Inflammatory macrophage treated with lipopolysaccharide for 1 hour (primary cell): ENCODE measurements at regions not wholly inside any gene's neighbourhood (a gene's known extent, or its start where the extent isn't known, plus 50 kb on each side); places are given as distances from the start of the nearest gene placed in this dataset.

Source experiments
- DNase-seq, 2 donors: peaks; one replicate each; pipeline ENCODE4 v3.0.0-alpha.2; 2020 to 2022

DNA sequence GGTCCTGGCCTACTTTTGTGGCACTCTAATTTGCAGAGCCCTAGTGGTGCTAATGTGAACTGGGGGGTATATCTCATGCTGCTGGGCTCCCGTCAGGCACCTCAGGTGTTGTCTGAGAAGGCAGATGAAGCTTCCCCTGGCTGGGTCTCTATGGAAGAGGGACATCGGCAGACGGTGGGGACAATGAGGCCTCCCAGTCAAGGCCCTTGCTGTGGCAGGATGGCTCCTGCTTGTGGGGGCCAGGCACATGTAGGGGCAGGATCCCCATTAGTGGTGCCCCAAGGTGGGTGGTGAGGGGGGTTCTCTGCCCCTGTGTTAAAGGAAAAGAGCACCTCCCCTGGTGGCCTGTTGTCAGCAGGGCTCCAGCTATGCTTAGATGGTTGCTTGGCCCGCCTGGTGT, 192.8 kb upstream of the S1PR3 start:
- DNase-seq = no peak

DNA sequence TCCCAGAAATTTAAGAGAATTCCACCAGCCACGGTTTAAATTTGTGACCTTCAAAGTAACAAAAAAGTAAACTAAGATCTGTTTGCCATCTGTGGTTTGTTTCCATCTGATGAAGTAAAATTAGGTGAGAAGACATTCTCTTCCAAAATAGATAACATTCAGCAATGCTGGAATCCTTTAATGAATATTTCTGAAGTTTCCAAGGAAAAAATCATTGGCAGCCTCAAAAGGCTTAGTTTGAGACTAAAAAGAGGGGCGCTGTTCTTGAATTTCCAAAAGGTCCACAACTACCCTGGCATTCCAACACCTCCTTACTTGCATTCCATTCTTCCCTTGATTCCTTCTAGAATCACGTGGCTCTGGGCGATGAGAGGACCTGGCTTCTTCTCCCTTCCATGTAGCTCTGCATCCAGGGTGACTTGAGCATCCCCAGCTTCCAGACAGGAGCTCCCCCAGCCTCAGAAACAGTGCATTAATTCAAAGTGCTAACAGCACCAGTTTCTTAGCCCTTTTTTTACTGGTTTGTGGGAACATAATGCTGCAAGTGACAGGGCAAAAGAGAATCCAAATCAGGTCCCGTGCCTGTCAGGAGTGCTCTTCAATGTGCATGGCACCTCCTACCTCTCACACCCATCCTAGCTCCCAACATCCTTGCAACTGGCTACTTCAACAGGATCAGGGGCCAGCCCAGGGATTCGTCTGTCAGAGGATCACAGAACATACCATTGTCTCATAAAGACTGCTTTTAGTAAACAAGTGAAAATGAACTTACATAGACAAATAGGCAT, 191.5 kb upstream of the S1PR3 start:
- DNase-seq = no peak

DNA sequence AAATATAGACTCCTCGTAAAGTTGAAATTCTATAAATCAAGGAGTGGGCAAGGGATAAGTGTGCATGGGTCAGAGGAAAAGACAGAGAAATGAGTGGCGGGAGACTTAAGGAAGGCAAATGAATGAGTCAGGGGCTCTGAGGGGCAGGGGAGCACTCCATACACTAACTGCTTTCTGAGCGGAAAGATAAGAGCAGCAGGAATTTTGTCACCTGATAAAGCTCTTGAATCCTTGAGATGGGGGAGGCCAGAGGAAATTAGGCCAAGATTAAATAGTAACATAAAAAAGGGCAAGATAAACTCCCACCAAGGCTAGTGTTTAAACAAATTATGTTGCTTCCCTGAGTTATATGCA, 191.0 kb upstream of the S1PR3 start:
- no peak for DNase-seq

DNA sequence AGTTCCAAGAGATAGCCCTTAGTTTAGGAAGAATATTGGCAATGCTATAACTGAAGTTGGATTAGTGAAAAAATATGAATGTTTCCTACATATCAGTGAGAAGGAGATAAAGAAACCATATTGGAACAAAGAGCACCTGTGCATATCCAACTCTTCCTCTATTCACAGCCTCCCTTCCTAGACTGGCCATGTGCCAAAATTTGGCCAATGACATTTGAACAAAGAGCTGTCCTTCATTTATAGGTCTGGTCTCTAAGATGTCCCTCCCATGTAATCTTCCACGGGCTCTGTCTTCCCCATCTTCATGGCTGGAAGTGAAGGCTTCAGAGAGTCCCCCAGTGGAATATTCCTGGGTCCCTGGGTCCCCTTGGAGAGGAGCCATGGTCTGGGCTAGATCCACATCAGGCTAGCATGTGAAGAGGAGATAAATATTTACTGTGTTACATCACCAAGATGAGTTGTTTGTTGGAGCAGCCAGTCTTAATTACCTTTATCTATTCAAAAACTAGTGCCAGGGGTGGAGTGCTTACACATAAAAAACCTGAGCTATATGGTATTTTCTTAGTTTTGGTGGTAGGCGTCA, 190.0 kb upstream of the S1PR3 start:
- no peak for DNase-seq

DNA sequence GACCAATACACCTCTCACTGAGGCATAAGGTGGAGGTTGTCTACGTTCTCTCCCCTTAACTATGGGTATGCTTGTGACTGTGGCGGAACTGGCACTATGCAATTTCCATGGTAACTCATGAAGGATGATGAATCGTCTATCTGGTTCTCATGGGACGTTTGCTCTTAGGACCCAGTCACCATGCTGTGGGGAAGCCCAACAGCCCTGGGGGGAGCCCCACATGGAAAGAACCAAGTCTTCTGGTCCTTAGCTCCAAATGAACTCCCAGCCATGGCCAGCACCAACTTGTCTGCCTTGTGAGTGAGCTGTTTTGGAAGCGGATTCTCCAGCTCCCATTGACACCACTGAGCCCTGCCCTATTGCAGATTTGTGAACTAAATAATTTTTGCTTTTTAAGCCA, 188.7 kb upstream of the S1PR3 start:
- no peak for DNase-seq

- no peak for DNase-seq
Measured at GRCh38 chr9:88803546-88804253, 187.6 kb upstream of the S1PR3 start.

- DNase-seq = no peak
Measured at GRCh38 chr9:88804254-88804596, 187.0 kb upstream of the S1PR3 start.

DNA sequence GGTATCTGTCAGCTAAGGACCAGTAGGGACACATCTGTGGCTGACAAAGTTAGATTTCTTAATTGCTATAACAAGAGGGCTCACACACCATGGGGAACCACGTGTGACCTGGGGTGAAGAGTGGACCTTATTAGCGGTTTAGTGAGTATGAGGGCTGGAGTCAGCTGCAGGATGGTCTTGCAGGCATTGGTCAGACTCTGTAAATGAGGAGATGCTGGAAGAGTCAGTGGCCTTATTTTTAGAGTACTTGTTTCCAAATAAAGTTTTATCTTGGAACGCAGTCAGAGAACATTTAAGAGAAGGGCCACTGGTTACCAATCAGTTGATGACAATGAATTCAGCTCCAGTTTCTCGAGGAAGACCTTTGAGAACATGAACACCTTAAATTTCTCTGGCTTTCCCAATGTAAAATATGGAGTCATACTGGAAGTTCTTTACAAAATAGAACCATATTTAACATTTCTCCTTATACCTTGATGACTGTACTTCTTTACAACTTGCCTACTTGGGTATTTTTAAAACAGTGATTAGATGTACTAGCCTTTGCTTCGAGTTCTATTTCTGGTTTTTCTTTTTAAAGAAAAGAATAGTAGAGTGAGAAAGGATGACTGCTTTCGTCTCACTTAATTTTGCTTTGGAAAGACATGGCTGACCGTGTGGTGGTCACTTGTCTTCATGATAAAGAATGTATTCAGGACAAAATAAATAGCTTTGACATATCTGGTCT, 185.9 kb upstream of the S1PR3 start:
- DNase-seq = no peak

- DNase-seq = no peak
Measured at GRCh38 chr9:88807426-88807825, 183.8 kb upstream of the S1PR3 start.

- no peak for DNase-seq
Measured at GRCh38 chr9:88808019-88808656, 183.1 kb upstream of the S1PR3 start.

DNA sequence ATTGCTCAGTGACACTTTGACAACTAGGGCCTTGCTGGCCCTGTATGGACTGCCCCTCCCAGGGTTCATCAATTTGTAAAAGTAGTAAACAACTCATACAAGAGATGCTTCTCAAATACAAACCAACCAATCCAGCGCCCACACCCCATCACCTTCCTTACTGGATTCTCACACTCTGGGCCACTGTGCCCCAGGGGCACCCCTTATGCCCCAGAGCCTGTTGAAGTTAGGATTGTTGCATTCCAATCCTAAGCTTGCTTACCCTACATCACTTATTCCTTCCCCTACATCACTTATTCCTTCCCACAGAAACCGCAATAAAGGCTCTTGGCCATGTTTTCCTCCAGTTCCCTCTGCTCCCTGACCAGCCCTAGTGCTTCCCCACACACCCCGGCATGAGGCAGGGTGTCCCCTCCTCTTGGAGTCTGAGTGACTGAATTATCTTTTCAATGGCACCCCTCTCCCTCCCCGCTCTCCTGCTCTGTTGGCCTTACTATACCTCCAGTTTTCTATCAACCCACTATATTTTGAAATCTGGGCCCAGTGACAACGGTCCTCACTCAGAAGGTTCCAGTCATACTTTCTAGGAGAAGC, 182.4 kb upstream of the S1PR3 start:
- DNase-seq = no peak

DNA sequence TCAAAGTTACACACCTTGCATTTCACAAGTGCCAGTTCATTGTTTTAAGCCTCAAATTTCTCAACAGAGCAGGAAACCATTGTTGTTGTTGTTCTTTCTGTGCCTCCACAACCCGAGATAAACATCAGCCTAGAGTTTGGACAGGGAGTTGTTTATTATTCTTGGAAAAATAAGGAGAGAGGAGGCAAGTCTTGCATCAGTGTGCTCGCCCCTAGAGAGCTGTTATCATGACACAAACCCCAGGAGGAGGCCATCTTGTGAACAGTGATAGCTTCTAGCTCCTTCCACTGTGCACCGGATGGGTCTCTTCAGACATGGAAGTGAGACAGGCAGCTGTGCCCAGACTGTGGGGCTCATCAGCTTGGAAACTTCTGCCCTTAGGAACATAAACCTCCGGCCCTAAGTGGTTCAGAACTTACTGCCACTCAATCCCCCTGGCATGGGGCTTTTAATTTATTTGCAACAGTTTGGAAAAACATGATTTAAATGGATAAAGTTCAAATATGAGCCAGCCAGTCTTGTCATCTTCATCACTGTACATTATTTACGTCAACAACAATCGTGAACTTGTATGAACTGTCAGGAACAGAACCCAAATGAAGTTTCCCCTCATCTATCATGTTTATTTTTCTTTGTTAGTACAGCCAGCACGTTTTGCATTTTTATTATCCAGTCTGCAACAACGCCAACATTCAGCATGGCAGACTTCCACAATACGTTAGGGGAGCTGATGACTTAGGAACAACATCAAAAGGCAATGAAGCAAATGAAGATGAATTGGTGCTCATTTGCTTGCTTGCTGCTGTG, 181.7 kb upstream of the S1PR3 start:
- DNase-seq = no peak

- DNase-seq = no peak
Measured at GRCh38 chr9:88810826-88811225, 180.4 kb upstream of the S1PR3 start.

- no peak for DNase-seq
Measured at GRCh38 chr9:88811511-88811910, 179.8 kb upstream of the S1PR3 start.

GRCh38 chr9:88812938-88813637, 178.2 kb upstream of the S1PR3 start:
- DNase-seq = no peak

GRCh38 chr9:88813638-88814209, 177.5 kb upstream of the S1PR3 start:
- DNase-seq = no peak

GRCh38 chr9:88814577-88814976, 176.7 kb upstream of the S1PR3 start:
- DNase-seq = no peak

GRCh38 chr9:88816141-88816540, 175.1 kb upstream of the S1PR3 start:
- DNase-seq = no peak

- no peak for DNase-seq
Measured at GRCh38 chr9:88816591-88816990, 174.7 kb upstream of the S1PR3 start.

DNA sequence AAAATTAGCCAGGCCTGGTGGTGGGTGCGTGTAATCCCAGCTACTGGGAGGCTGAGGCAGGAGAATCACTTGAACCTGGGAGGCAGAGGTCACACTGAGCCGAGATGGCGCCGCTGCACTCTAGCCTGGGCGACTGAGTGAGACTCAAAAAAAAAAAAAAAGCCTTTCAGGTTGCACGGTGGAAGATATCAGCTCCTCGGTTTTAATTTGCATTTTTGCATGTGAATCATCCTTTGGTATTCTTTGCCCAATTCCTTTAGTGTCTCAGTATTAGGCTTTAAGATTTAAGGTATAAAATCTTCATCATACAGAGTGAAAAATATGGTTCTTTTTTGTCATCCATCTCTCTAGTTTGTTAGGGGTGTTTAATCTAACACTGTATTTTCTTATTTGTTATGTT, 173.6 kb upstream of the S1PR3 start:
- DNase-seq = no peak
